ENCODE measurements at regions not wholly inside any gene's neighbourhood (a gene's known extent, or its start where the extent isn't known, plus 50 kb on each side); places are given as distances from the start of the nearest gene placed in this dataset.

DNA sequence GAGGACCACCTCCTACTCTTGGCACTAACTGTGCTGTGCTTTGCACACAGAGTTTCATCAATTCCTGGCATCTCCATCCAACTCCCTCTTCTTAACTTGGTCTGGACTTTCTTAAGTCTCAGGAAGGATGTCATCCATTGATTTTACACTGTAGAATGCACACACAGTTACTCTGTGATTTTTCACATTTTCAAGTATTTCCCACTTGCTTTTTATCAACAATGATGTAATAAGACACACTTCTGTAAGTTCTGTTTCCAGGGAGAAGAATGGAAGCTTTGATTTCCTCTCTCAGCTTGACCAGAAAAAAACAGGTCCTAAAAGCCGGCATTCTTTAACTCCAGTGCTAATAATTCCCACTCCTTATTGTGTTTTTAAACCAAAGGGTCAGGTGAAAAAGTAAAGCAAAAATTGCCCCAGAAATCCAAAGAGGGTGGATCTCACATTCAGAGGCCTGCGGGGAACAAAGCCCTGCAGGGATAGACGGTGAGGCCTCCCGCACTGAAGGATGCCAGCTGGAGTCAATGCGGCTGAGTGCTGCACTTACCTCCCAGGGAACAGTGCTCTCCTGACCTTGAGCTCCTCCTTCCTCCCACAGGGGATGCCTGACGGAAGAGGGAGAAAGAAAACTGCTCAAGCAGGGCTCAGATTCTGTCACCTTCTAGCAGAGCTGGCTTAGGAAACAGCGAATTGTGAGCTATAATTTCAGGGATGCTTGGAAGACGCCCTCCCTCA is 83.1 kb downstream of the PDCL3 start:
- Mint-ChIP-seq H3K4me1 (no peaks in the 10 kb centered on the region), H3K4me3 (no peak overlapping the region), H3K36me3 (peaks cover 4 to 9% of the 10 kb centered on the region in 2 donors), H3K27ac (no peak overlapping the region), H3K27me3 (peaks cover 35 to 44% (median 44%) of the 10 kb centered on the region in 3 donors), H3K9me3 (peaks cover 3 to 14% (median 7%) of the 10 kb centered on the region in 7 donors)
- no peak for ATAC-seq (ENCODE audit: low read depth in 2 of 2)
- no peak for DNase-seq

DNA sequence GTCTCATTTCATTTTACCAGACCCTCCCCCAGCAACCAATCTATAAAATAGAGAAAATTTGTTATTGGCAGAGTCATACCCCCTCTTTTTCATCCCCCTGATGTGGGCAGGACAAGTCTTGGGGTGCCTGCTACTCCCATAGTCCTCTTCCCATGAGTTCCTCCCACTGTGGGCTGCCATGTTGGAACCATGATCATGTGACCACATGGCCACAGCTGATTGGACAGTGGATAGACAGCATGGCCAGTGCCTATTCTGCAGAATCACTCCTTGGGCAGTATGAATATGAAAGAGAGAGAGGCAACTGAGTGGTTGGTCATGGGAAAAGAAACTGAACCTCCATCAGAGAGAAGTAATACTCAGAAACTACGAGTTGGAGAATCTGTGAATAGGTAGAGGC is 84.9 kb downstream of the PDCL3 start:
- Mint-ChIP-seq H3K36me3 (peaks cover 4 to 9% of the 10 kb centered on the region in 2 donors), H3K9me3 (peaks cover 3 to 17% (median 7%) of the 10 kb centered on the region in 7 donors), H3K27ac (no peak overlapping the region), H3K27me3 (peaks cover 33 to 38% (median 36%) of the 10 kb centered on the region in 3 donors), H3K4me1 (no peaks in the 10 kb centered on the region), H3K4me3 (no peak overlapping the region)
- no peak for ATAC-seq (ENCODE audit: low read depth in 2 of 2)
- DNase-seq, result no peak

DNA sequence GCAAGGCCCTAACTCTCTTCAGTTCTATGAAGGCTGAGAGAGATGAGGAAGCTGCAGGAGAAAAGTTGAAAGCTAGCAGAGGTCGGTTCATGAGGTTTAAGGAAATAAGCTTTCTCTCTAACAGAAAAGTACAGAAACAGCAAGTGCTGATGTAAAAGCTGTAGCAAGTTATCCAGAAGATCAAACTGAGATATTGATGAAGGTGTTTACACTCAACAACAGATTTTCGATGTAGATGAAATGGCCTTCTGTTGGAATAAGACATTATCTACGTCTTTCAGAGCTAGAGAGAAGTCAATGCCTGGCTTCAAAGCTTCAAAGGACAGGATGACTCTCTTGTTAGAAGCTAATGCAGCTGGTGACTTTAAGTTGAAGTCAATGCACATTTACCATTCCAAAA is 87.4 kb downstream of the PDCL3 start:
- ATAC-seq (ENCODE audit: low read depth in 2 of 2), result no peak
- DNase-seq, result no peak
- Mint-ChIP-seq H3K4me1 (no peaks in the 10 kb centered on the region), H3K36me3 (peaks cover 4 to 9% of the 10 kb centered on the region in 2 donors), H3K27me3 (peaks cover 26 to 35% (median 29%) of the 10 kb centered on the region in 3 donors), H3K9me3 (peaks cover 6 to 19% (median 11%) of the 10 kb centered on the region in 7 donors), H3K27ac (no peak overlapping the region), H3K4me3 (no peak overlapping the region)

DNA sequence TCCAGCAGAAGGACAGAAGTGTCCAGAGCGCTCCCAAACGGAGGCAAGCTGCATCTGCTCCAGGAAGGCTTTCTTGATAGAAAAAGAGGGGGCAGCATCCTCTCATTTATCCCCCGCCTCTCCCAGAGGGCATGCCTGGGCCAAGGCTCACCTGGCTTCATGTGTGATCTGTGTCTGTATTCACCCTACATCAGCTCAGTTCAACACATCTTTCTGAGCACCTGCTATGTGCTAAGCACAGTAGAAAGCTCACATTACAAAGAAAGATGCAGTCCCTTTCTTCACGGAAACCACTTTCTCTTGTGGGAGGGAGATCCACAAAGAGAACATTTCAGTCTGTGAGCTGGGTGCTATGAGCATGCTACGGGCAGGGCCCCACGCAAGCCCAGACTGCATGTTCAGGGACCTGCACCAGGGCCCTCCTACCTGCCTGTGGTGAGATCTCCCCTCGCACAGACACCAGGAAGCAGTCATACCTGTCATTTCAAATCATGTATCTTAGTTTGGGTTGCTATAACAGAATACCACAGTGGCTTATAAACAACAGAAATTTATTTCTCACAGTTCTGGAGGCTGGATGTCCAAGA is 90.7 kb downstream of the PDCL3 start:
- no peak overlapping the region for H3K27ac Mint-ChIP-seq

DNA sequence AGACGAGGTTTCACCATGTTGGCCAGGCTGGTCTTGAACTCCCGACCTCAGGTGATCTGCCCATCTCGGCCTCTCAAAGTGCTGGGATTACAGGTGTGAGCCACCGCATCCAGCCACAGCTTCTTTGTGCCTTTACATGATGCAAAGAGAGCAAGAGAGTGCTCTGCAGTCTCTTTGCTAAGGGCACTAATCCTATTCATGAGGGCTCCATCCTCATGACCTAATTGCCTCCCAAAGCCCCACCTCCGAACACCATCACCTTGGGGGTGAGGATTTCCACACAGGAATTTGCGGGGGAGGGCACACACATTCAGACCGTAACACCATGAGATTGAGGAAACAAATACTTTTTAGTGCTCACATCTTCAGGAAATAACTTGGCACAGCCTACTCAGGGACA is 91.8 kb downstream of the PDCL3 start:
- Mint-ChIP-seq H3K4me1 (no peaks in the 10 kb centered on the region), H3K27me3 (peaks cover 30 to 40% (median 31%) of the 10 kb centered on the region in 3 donors), H3K27ac (no peak overlapping the region), H3K9me3 (peaks cover 0 to 10% (median 5%) of the 10 kb centered on the region in 7 donors), H3K36me3 (no peaks in the 10 kb centered on the region), H3K4me3 (peak overlapping the region in 1 of 8 donors; percentile 40)
- ATAC-seq (ENCODE audit: low read depth in 2 of 2) (no peak), DNase-seq (no peak)

More for the DNA sequence above, 90.7 kb downstream of the PDCL3 start:
- H3K4me1 Mint-ChIP-seq, result no peaks in the 10 kb centered on the region
- peaks cover 20 to 37% (median 23%) of the 10 kb centered on the region in 3 donors for H3K27me3 Mint-ChIP-seq
- ATAC-seq (ENCODE audit: low read depth in 2 of 2), result no peak
- peaks cover 0 to 14% (median 5%) of the 10 kb centered on the region in 7 donors for H3K9me3 Mint-ChIP-seq
- DNase-seq, result no peak
- H3K36me3 Mint-ChIP-seq, result no peaks in the 10 kb centered on the region
- no peak overlapping the region for H3K4me3 Mint-ChIP-seq

DNA sequence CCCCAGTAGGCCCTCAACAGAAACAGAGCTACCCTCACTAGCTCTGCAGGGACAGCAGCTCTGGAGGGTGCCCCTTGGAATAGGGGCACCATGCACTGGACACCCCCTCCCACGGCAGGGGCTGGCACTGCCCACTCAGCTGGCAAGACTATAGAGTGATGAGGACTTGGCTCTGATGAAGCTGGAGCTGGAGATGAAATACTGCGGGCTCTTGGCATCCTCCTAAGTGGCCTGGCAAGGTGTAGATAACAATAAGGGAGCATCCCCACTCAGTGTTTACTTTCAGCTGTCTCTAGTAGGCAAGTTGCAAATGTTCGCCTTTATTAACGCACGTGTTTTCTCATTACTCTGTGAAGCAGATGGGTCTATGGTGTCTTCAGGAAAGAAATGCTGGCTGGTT is 92.7 kb downstream of the PDCL3 start:
- Mint-ChIP-seq H3K4me1 (no peaks in the 10 kb centered on the region), H3K27ac (no peak overlapping the region), H3K4me3 (no peak overlapping the region), H3K27me3 (peaks cover 37 to 45% (median 39%) of the 10 kb centered on the region in 3 donors), H3K36me3 (no peaks in the 10 kb centered on the region), H3K9me3 (peaks cover 0 to 10% (median 5%) of the 10 kb centered on the region in 7 donors)
- no peak for DNase-seq
- ATAC-seq (ENCODE audit: low read depth in 2 of 2), result no peak

DNA sequence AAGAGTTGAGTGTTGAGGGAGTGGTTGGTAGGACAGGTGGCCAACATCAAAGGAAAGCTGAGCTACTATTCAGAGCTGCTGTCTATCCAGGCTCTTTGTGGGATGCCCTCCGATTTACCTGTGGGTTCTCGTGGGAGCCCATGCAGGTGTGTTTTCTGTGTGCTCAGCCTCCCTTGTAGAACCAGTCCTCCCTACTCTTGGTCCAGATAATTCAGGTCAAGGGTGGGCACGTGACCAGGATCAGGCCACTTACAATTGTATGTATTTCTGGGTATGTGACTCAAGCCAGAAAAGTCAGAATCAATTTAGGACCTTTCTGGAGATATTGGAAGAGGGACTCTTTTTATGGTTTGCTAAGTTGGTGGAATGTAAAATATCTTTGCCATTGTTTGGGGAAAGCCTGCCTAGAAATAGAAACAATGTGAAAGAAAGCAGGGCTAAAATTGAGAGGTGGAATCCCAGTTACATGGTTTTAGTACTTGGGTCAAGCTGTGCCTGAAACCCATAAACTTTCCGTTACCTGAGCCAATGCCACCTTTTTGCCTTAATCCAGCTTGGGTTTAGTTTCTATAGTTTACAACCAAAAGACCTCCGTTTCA is 93.2 kb downstream of the PDCL3 start:
- peaks cover 0 to 10% (median 5%) of the 10 kb centered on the region in 7 donors for H3K9me3 Mint-ChIP-seq
- H3K27me3 Mint-ChIP-seq, result peaks cover 33 to 47% (median 40%) of the 10 kb centered on the region in 3 donors
- H3K4me3 Mint-ChIP-seq, result no peak overlapping the region
- no peak overlapping the region for H3K27ac Mint-ChIP-seq
- no peaks in the 10 kb centered on the region for H3K4me1 Mint-ChIP-seq
- no peak for ATAC-seq (ENCODE audit: low read depth in 2 of 2)
- no peak for DNase-seq
- H3K36me3 Mint-ChIP-seq, result no peaks in the 10 kb centered on the region

DNA sequence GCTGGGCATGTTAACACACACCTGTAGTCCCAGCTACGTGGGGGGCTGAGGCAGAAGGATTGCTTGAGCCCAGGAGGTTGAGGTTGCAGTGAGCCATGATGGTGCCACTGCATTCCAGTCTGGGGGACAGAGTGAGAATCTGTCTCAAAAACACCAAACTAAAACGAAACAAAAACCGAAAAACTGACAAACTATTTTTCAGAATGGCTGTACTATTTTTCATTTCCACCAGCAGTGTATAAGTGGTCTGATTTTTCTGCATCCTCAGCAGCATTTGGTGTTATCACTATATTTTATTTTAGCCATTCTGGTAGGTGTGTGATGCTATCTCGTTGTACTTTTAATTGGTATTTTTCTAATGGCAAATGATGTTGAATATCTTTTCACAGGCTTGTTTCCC is 95.2 kb downstream of the PDCL3 start:
- H3K27ac Mint-ChIP-seq, result no peak overlapping the region

DNA sequence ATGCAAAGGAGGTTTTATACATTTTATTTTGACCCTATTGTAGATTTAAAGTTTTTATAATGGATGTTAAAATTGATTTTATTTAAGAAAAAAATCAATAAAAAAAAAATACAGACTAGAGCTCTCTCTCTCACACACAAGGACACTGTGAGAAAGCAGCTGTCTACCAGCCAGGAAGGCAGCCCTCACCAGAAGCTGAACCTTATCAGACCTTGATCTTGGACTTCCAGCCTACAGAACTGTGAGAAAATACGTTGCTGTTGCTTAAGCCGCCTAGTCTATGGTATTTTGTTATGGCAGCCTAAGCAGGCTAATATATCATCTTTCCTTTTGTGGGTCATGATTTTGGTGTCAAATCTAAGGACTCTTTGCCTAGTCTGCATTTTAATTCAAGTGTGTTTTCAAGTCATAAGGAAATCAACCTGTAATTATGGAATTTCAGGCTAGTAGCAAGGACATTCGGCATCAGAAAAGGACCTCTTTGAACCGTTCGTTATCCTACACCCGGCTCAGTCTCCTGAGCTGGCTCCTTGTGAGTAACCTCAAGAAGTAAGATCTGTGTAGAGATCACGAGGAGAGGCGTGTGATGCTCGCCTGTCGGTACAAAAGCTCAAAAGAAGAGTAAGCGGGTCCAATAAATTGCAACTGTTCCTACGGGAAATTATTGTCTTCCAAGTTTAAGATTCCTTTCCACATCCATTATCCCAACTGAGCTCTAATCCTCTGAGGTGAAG is 98.2 kb downstream of the PDCL3 start:
- Mint-ChIP-seq H3K27ac (no peak overlapping the region), H3K4me1 (no peaks in the 10 kb centered on the region), H3K4me3 (no peak overlapping the region), H3K36me3 (no peaks in the 10 kb centered on the region), H3K27me3 (peaks cover 34 to 45% (median 34%) of the 10 kb centered on the region in 3 donors), H3K9me3 (peaks cover 0 to 3% (median 0%) of the 10 kb centered on the region in 7 donors)
- DNase-seq (no peak), ATAC-seq (ENCODE audit: low read depth in 2 of 2) (no peak)

More for the DNA sequence above, 95.2 kb downstream of the PDCL3 start:
- Mint-ChIP-seq H3K36me3 (no peaks in the 10 kb centered on the region), H3K4me1 (no peaks in the 10 kb centered on the region), H3K4me3 (no peak overlapping the region), H3K9me3 (peaks cover 0 to 10% (median 5%) of the 10 kb centered on the region in 7 donors), H3K27me3 (peaks cover 38 to 53% (median 49%) of the 10 kb centered on the region in 3 donors)
- DNase-seq (no peak), ATAC-seq (ENCODE audit: low read depth in 2 of 2) (no peak)

DNA sequence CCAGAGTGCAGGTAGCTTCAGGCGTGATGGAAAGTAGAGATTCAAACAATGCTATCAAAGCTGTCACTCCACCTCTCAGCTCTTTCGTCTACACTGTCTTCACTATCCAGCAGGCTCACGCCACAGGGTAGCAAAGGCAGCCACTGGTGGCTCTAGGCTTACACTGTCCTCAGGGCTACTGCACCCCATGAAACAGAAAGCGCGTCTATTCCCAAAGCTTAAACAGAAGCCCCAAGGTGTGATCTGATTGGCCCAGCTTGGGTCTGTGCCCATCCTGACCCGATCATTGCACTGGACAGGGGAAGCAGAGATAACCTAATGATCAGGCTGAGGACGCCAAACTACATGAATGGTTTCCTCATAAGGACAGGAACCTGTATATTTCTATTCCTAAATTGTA is 100.1 kb downstream of the PDCL3 start:
- no peak for DNase-seq
- Mint-ChIP-seq H3K4me3 (no peak overlapping the region), H3K36me3 (no peaks in the 10 kb centered on the region), H3K4me1 (peaks cover 0 to 2% (median 0%) of the 10 kb centered on the region in 3 donors), H3K9me3 (peaks cover 0 to 3% (median 0%) of the 10 kb centered on the region in 7 donors), H3K27me3 (peaks cover 24 to 40% (median 33%) of the 10 kb centered on the region in 3 donors), H3K27ac (no peak overlapping the region)
- no peak for ATAC-seq (ENCODE audit: low read depth in 2 of 2)

DNA sequence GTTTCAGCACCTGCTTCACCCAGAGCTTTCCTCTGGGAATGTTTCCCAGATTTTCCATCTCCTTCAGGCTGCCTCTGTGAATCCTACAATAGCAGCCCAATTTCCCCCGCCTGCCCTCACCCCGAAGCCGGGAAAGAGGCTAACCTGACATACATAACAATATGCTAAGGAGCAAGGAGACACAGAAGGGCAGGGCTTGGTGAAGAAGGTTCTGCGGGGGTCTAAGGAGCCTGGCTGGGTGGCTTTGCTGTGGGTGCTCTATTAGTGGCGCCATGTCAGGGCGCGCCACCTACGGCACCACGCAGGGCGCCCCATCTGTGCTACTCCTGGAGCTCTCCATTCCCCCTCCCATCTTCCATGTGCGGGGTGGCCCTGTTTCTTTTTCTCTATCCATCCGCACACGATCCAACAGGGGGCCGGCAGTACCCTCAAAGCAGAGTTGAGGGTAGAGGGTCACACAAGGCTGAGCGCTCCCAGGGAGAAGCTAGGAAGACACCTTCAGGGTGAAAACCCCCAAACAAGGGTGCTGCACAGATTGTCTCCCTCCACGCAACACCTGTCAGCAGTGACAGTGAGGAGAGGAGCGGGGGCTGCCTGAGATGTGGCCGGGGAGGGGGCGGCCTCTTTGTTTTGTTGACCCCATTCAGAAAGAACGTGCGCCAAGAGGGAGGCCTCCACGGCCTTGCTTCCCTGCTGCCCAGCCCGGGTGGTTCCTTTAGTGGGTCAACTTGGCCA is 101.4 kb downstream of the PDCL3 start:
- peak overlapping the region in 2 of 6 donors; percentile 66 to 73 for H3K27ac Mint-ChIP-seq
- H3K4me1 Mint-ChIP-seq, result peaks cover 0 to 9% (median 0%) of the 10 kb centered on the region in 3 donors
- no peak for DNase-seq
- peaks cover 0 to 3% (median 0%) of the 10 kb centered on the region in 7 donors for H3K9me3 Mint-ChIP-seq
- ATAC-seq (ENCODE audit: low read depth in 2 of 2), result no peak
- no peak overlapping the region for H3K4me3 Mint-ChIP-seq
- no peaks in the 10 kb centered on the region for H3K36me3 Mint-ChIP-seq
- H3K27me3 Mint-ChIP-seq, result peaks cover 19 to 38% (median 28%) of the 10 kb centered on the region in 3 donors

DNA sequence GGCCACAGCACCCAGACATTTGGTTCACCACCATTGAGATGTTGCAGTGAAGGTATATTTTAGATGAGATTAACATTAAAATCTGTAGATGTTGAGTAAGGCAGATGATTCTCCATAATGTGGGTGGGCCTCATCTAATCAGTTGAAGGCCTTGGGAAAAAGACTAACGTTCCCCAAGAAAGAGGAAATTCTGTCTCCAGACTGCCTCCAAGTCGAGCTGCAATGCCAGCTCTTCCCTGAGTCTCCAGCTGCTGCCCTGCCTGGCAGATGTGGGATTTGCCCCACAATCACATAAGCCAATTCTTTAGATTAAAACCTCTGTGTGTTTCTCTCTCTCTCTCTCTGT is 101.9 kb downstream of the PDCL3 start:
- Mint-ChIP-seq H3K4me3 (no peak overlapping the region), H3K27me3 (peaks cover 17 to 33% (median 23%) of the 10 kb centered on the region in 3 donors), H3K9me3 (peaks cover 0 to 3% (median 0%) of the 10 kb centered on the region in 7 donors), H3K36me3 (no peaks in the 10 kb centered on the region), H3K4me1 (peaks cover 0 to 9% (median 0%) of the 10 kb centered on the region in 3 donors), H3K27ac (no peak overlapping the region)
- DNase-seq (no peak), ATAC-seq (ENCODE audit: low read depth in 2 of 2) (no peak)

DNA sequence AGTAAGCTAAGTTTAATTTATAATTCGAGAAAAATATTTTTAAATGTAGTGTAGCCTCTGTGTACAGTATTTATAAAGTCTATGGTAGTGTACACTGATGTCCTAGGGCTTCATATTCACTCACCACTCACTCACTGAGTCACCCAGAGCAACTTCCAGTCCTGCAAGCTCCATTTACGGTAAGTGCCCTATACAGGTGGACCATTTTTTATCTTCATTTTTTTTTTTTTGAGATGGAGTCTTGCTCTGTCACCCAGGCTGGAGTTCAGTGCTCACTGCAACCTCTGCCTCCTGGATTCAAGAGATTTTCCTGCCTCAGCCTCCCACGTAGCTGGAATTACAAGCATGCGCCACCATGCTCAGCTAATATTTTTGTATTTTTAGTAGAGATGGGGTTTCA is 104.2 kb downstream of the PDCL3 start:
- no peak for DNase-seq
- Mint-ChIP-seq H3K4me1 (peaks cover 0 to 9% (median 0%) of the 10 kb centered on the region in 3 donors), H3K9me3 (peaks cover 0 to 3% (median 0%) of the 10 kb centered on the region in 7 donors), H3K27ac (no peak overlapping the region), H3K4me3 (no peak overlapping the region), H3K27me3 (peaks cover 23 to 29% (median 24%) of the 10 kb centered on the region in 3 donors), H3K36me3 (no peaks in the 10 kb centered on the region)
- ATAC-seq (ENCODE audit: low read depth in 2 of 2), result no peak

Measured in naive B cell (primary cell).